Heart left ventricle (tissue), 13 donors: ENCODE measurements at regions not wholly inside any gene's neighbourhood (a gene's known extent, or its start where the extent isn't known, plus 50 kb on each side); places are given as distances from the start of the nearest gene placed in this dataset.

ENCODE experiments used
- POLR2A ChIP-seq, 2 donors: fragments of 450-650 bp; IDR thresholded peaks; one replicate each; pipeline ENCODE4 v1.6.1; 2017; ENCODE audit warnings: antibody characterized with exemption in 2 of 2, mild to moderate bottlenecking in 2 of 2, moderate library complexity in 2 of 2
- TF ChIP-seq, protein P1 (sequence below), 12 donors: fragments of 200-600 bp; sonication (generic) in 4 of 12; IDR thresholded peaks; one replicate each; pipeline versions ENCODE4 v1.5.0 to v1.8.0; 2018 to 2022; ENCODE audit warnings: antibody characterized with exemption in 12 of 12, mild to moderate bottlenecking in 5 of 12
- donor health status: ischemic (EF 13 %, LVEDD 7.1; RV severe dilation, severe dysfunction).
- donor health status: DM: no; HTN: yes; CAD: no.
- donor health status: DM: no; HTN: no; CAD: no.
- donor health status: ischemic (EF 25% LVEDD 6.9; RV normal size, moderate dysfunction).
- donor health status: ischemic (EF 25% LVEDD 5.7; RV mildly dilated, moderate dysfunction).
- donor health status: ischemic (EF 35%, LVEDD 5.7; RV mildly dilated, moderate dysfunction).
- donor health status: nonischemic (EF 11% LVEDD 7.7; RV severe dilation, severe dysfunction).
- donor health status: DM: yes; HTN: yes; CAD: no.
- donor health status: PGD.
- donor health status: ischemic (EF 29% LVEDD 5.4; RV normal size, mild dysfunction).
- donor health status: nonischemic (EF 23%, LVEDD 6.1; RV moderate dilation, normal function).

DNA sequence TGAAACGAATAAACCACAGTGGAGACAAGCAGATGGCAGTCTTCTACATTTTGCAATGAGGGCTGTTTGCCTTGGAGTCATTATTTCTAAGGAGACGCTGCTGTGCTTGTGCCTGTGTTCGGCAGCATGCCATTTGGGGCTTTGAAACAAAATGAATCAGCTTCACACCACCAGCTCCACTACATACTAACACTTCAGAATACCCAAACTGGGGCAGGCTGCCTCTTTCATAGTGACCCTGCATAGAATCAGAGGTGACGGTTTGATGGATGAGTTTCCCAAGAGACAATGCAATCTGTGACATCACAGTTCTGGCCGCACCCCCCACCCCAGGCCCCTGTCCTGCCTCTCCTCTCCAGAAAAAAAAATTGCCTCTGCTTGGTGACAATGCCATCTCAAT lies 57.1 kb upstream of the MID1 start:
- TF ChIP-seq, protein P1, sequence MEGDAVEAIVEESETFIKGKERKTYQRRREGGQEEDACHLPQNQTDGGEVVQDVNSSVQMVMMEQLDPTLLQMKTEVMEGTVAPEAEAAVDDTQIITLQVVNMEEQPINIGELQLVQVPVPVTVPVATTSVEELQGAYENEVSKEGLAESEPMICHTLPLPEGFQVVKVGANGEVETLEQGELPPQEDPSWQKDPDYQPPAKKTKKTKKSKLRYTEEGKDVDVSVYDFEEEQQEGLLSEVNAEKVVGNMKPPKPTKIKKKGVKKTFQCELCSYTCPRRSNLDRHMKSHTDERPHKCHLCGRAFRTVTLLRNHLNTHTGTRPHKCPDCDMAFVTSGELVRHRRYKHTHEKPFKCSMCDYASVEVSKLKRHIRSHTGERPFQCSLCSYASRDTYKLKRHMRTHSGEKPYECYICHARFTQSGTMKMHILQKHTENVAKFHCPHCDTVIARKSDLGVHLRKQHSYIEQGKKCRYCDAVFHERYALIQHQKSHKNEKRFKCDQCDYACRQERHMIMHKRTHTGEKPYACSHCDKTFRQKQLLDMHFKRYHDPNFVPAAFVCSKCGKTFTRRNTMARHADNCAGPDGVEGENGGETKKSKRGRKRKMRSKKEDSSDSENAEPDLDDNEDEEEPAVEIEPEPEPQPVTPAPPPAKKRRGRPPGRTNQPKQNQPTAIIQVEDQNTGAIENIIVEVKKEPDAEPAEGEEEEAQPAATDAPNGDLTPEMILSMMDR (IDR thresholded peaks at IDR 0.05), result no peak
- no peak for TF ChIP-seq POLR2A (IDR thresholded peaks at IDR 0.05)
